Right lobe of liver (tissue), 6 donors: ENCODE measurements at regions not wholly inside any gene's neighbourhood (a gene's known extent, or its start where the extent isn't known, plus 50 kb on each side); places are given as distances from the start of the nearest gene placed in this dataset.

ENCODE experiments used
- ATAC-seq, 4 donors: fragments of 200-7000 bp; cut with Tn5 transposase; one replicate each; pipeline ENCODE4 v1.9.1; 2020; ENCODE audit warnings: mild to moderate bottlenecking in 4 of 4, moderate library complexity in 4 of 4
- DNase-seq, 3 donors: peaks; one replicate each; pipeline ENCODE4 v3.0.0-alpha.2; 2020
- H3K27ac ChIP-seq, 3 donors: fragments of 200-600 bp; one replicate each; pipeline ENCODE4 v1.8.0; 2022
- H3K27me3 ChIP-seq, 2 donors: fragments of 200-600 bp; one replicate each; pipeline ENCODE4 v1.8.0; 2022
- H3K36me3 ChIP-seq, 4 donors: fragments of 200-600 bp; sonication (generic) in 1 of 4; one replicate each; pipeline versions ENCODE4 v1.5.1 to v1.8.0; 2017 to 2022; ENCODE audit warnings: control low read depth in 1 of 4
- H3K4me1 ChIP-seq, 4 donors: fragments of 200-600 bp; sonication (generic) in 1 of 4; one replicate each; pipeline versions ENCODE4 v1.5.1 to v1.8.0; 2017 to 2022; ENCODE audit warnings: control low read depth in 1 of 4
- H3K4me3 ChIP-seq, 3 donors: fragments of 200-600 bp; one replicate each; pipeline ENCODE4 v1.8.0; 2022
- H3K9me3 ChIP-seq, 4 donors: fragments of 200-600 bp; sonication (generic) in 1 of 4; one replicate each; pipeline versions ENCODE4 v1.5.1 to v1.8.0; 2017 to 2022; ENCODE audit warnings: control low read depth in 1 of 4
- POLR2A ChIP-seq: fragments of 450-650 bp; IDR thresholded peaks from one replicate; pipeline ENCODE4 v1.6.1; 2017; ENCODE audit warnings: antibody characterized with exemption, mild to moderate bottlenecking
- WGBS: methylation state at CpG from one replicate; pipeline ENCODE4 v1.1.6; 2018; ENCODE audit warnings: low coverage, low lambda C conversion rate; ENCODE audit not compliant: insufficient coverage; ENCODE audit errors: missing lambda C conversion rate; 5-methylcytosine and 5-hydroxymethylcytosine counted together
- intact Hi-C, 2 donors: fragments of 100-400 bp; cut with DNase I; formaldehyde crosslinking; loops; one replicate each; pipeline versions ENCODE4 v1.11.2 to v1.14.1; 2022
- TF ChIP-seq, protein P1 (sequence below), 4 donors: fragments of 200-600 bp in 3 of 4; fragments of 450-650 bp in 1 of 4; IDR thresholded peaks; one replicate each; pipeline versions ENCODE4 v1.5.1 to v1.8.0; 2016 to 2022; ENCODE audit warnings: antibody characterized with exemption in 4 of 4, mild to moderate bottlenecking in 2 of 4
- donor health status: DM: no; HTN: yes; CAD: no.
- donor health status: DM: no; HTN: no; CAD: no.
- donor health status: DM: no; HTN: no; CAD: no.
- donor health status: DM: no; HTN: yes; CAD: no.
- donor health status: DM: no; HTN: yes; CAD: no.

DNA sequence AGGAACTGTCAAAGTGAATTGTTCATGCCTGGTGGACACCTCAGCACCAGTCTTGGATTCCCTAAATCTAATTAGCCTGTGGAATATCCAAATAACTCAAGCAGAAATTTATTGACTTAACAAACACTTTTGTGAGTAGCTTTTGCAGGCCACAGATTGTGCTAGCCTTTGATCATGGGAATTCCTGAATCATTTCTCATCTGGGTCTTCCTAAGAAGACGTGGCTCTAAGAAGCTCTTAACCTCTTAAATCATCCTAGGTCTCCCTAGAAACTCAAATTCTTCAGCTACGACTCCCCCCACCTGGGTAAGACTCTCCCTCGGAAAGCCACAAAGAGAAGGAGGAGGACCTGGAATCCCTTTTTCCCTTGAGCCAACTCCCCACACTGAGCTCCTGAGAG, 53.8 kb upstream of the PSEN2 start:
- H3K27me3 ChIP-seq: no peaks in the 10 kb centered on the region
- no peak overlapping the region for H3K27ac ChIP-seq
- no peak for ATAC-seq
- intact Hi-C loops: no loop called here
- TF ChIP-seq, protein P1, sequence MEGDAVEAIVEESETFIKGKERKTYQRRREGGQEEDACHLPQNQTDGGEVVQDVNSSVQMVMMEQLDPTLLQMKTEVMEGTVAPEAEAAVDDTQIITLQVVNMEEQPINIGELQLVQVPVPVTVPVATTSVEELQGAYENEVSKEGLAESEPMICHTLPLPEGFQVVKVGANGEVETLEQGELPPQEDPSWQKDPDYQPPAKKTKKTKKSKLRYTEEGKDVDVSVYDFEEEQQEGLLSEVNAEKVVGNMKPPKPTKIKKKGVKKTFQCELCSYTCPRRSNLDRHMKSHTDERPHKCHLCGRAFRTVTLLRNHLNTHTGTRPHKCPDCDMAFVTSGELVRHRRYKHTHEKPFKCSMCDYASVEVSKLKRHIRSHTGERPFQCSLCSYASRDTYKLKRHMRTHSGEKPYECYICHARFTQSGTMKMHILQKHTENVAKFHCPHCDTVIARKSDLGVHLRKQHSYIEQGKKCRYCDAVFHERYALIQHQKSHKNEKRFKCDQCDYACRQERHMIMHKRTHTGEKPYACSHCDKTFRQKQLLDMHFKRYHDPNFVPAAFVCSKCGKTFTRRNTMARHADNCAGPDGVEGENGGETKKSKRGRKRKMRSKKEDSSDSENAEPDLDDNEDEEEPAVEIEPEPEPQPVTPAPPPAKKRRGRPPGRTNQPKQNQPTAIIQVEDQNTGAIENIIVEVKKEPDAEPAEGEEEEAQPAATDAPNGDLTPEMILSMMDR (IDR thresholded peaks at IDR 0.05): no peak
- no peak for TF ChIP-seq POLR2A
- H3K4me3 ChIP-seq: no peak overlapping the region
- H3K36me3 ChIP-seq: no peaks in the 10 kb centered on the region
- H3K4me1 ChIP-seq: no peaks in the 10 kb centered on the region
- 71% methylated on average over 2 of the region's 3 CpGs for WGBS
- DNase-seq: no peak
- no peaks in the 10 kb centered on the region for H3K9me3 ChIP-seq

DNA sequence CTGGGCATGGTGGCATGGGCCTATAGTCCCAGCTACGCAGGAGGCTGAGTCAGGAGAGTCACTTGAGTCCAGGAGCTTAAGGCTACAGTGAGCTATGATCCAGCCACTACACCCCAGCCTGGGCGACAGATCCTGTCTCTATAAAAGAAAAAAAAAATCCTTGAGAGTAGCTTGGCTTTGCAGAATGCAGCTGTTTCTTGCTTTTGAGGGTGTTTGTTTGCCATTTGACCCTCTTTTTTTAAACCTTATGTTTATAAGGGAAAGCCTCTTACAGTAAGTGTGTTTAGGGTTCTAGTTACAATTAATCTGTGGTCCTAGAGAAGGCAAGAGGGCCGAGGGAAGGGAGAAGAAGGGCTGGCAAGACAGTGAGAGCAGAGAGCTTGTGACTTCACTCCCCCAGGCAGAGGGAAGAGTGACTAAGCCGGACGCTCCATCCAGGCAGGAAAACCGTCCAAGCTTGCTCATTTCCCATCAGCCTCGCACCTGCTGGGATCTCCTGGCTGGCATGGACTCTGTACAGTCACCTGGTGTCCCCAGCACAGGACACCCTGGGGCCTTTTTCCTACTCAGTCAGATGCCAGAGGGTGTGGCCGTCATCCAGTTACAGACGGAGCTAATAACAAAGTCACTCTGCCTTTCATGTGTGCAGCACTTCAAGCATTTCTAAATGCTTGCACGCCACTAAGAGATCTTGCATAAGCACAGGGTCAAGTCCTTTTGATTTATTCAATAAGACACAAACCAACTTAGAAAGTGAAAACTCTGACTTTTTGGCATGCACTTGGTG, 55.5 kb upstream of the PSEN2 start:
- TF ChIP-seq POLR2A: no peak
- TF ChIP-seq, protein P1 (IDR thresholded peaks at IDR 0.05): no peak
- WGBS: 40% methylated on average over 8 of the region's 10 CpGs
- DNase-seq: peak in 1 of 3 donors; percentile 36
- Histone ChIP-seq H3K9me3 (no peaks in the 10 kb centered on the region), H3K27ac (peak overlapping the region in 1 of 3 donors; percentile 20), H3K27me3 (no peaks in the 10 kb centered on the region), H3K36me3 (no peaks in the 10 kb centered on the region), H3K4me3 (no peak overlapping the region), H3K4me1 (no peaks in the 10 kb centered on the region)
- ATAC-seq: peak; percentile 54 to 92 (median 76)
- intact Hi-C loops: no loop called here

DNA sequence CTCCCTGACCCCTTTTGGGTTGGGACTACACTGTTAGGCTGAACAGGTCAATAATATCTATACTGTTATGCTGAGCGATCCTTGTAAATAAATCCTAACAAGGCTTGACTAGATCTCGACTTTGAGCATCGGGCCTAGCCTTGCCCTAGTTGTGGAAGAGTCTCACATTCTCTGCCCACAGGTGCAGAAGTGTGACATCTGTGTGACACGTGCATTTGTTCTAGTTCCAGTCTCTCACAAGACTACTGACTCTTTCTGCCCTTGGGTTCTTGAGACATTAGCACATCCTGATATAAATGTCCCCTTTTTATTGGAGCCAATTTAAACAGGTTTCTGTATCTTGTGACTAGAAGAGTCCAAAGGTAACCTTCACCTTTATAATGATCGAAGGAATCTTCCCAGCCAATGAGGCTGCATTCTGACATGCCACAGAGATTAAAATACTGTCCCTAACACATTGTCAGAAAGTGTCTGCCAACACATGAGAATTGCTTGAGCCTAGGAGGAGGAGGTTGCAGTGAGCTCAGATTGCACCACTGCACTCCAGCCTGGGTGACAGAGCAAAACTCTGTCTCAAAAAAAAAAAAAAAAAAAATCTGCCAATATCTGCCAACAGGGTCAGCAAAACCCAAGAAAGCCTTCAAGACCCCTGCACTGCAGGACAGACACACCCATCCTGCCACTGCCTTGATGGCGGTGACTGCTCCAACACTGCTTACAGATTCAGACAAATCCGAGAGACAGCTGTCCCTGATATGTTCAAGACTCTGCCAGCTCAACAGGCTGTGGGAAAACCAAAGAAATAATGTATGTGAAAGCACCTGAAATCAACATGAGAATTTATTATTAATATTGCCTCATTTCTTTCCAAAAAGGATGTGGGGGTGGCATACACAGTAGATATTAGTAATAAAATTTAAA, 56.5 kb upstream of the PSEN2 start:
- Histone ChIP-seq H3K9me3 (no peaks in the 10 kb centered on the region), H3K27ac (peak overlapping the region in 1 of 3 donors; percentile 20), H3K36me3 (no peaks in the 10 kb centered on the region), H3K4me3 (no peak overlapping the region), H3K27me3 (no peaks in the 10 kb centered on the region), H3K4me1 (no peaks in the 10 kb centered on the region)
- DNase-seq (no peak), ATAC-seq (no peak)
- 75% methylated on average over 7 of the region's 7 CpGs for WGBS
- intact Hi-C loops: no loop called here
- TF ChIP-seq POLR2A: no peak
- TF ChIP-seq, protein P1 (IDR thresholded peaks at IDR 0.05): no peak

DNA sequence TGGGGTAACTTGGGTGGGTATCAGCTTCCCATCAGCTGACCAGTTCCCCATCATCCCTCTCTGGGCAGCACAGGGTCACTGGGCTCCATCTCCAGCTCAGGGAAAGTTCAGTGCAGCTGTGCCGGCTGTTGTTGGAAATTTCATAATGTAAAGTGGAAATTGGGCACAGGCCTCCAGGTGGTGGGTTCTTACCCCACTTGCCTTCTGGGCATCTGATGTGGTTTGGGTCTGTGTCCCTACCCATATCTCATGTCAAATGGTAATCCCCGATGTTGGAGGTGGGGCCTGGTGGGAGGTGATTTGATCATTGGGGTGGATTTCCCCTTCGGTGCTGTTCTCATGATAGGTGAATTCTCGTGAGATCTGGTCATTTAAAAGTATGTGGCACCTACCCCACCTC, 59.7 kb upstream of the PSEN2 start:
- no peaks in the 10 kb centered on the region for H3K36me3 ChIP-seq
- H3K27ac ChIP-seq: no peak overlapping the region
- ATAC-seq (no peak), DNase-seq (no peak)
- H3K27me3 ChIP-seq: no peaks in the 10 kb centered on the region
- no CpG with 5 or more reads among the region's 4 CpGs for WGBS
- intact Hi-C loops: no loop called here
- no peaks in the 10 kb centered on the region for H3K4me1 ChIP-seq
- H3K4me3 ChIP-seq: no peak overlapping the region
- no peaks in the 10 kb centered on the region for H3K9me3 ChIP-seq
- no peak for TF ChIP-seq POLR2A
- TF ChIP-seq, protein P1 (IDR thresholded peaks at IDR 0.05): no peak
